Chondrocyte (in vitro differentiated cells): ENCODE measurements at regions not wholly inside any gene's neighbourhood (a gene's known extent, or its start where the extent isn't known, plus 50 kb on each side); places are given as distances from the start of the nearest gene placed in this dataset.

Source experiments
- DNase-seq: peaks from one replicate; pipeline ENCODE4 v3.0.0; 2021; ENCODE audit warnings: mixed read lengths, low spot score
- H3K27ac Mint-ChIP-seq: one replicate; pipeline ENCODE4 v1.8.0; 2021; ENCODE audit warnings: mild to moderate bottlenecking, moderate library complexity, mixed read lengths; ENCODE audit not compliant: unreplicated experiment
- H3K27me3 Mint-ChIP-seq: 2 replicates; pipeline ENCODE4 v1.8.0; 2021; ENCODE audit warnings: low read depth, mixed read lengths
- H3K36me3 Mint-ChIP-seq: 2 replicates; pipeline ENCODE4 v1.8.0; 2021; ENCODE audit warnings: low read depth, mixed read lengths
- H3K4me1 Mint-ChIP-seq: 2 replicates; pipeline ENCODE4 v1.8.0; 2021; ENCODE audit warnings: low read depth, mild to moderate bottlenecking, mixed read lengths
- H3K4me3 Mint-ChIP-seq: one replicate; pipeline ENCODE4 v1.8.0; 2021; ENCODE audit warnings: mild to moderate bottlenecking, moderate library complexity, mixed read lengths; ENCODE audit not compliant: unreplicated experiment
- H3K9me3 Mint-ChIP-seq: 2 replicates; pipeline ENCODE4 v1.8.0; 2021; ENCODE audit warnings: low read depth, mixed read lengths
- CTCF ChIP-seq: fragments of 200-600 bp; sonication (generic); IDR thresholded peaks from 2 replicates; pipeline ENCODE4 v1.5.0; 2021; ENCODE audit warnings: antibody characterized with exemption, mild to moderate bottlenecking, moderate library complexity

- TF ChIP-seq CTCF: no peak
- Mint-ChIP-seq H3K36me3 (no peaks in the 10 kb centered on the region), H3K9me3 (no peaks in the 10 kb centered on the region), H3K27ac (no peak overlapping the region), H3K4me1 (no peaks in the 10 kb centered on the region), H3K4me3 (no peak overlapping the region), H3K27me3 (peaks cover 29% of the 10 kb centered on the region)
- DNase-seq: no peak
Observed at GRCh38 chr10:92747066-92747465, 57.3 kb downstream of the HHEX start.

- Mint-ChIP-seq H3K4me1 (no peaks in the 10 kb centered on the region), H3K27ac (no peak overlapping the region), H3K27me3 (peaks cover 27% of the 10 kb centered on the region), H3K9me3 (no peaks in the 10 kb centered on the region), H3K4me3 (no peak overlapping the region), H3K36me3 (no peaks in the 10 kb centered on the region)
- TF ChIP-seq CTCF: no peak
- DNase-seq: no peak
Observed at GRCh38 chr10:92747600-92747999, 57.8 kb downstream of the HHEX start.

- H3K9me3 Mint-ChIP-seq: no peaks in the 10 kb centered on the region
- H3K4me1 Mint-ChIP-seq: no peaks in the 10 kb centered on the region
- TF ChIP-seq CTCF: no peak
- no peak overlapping the region for H3K27ac Mint-ChIP-seq
- H3K36me3 Mint-ChIP-seq: no peaks in the 10 kb centered on the region
- H3K4me3 Mint-ChIP-seq: no peak overlapping the region
- H3K27me3 Mint-ChIP-seq: peaks cover 15% of the 10 kb centered on the region
- DNase-seq: no peak
Observed at GRCh38 chr10:92750791-92751533, 61.2 kb downstream of the HHEX start.

- peaks cover 15% of the 10 kb centered on the region for H3K27me3 Mint-ChIP-seq
- no peak overlapping the region for H3K4me3 Mint-ChIP-seq
- H3K4me1 Mint-ChIP-seq: peaks cover 5% of the 10 kb centered on the region
- H3K27ac Mint-ChIP-seq: no peak overlapping the region
- H3K9me3 Mint-ChIP-seq: no peaks in the 10 kb centered on the region
- no peak for TF ChIP-seq CTCF
- no peaks in the 10 kb centered on the region for H3K36me3 Mint-ChIP-seq
- no peak for DNase-seq
Observed at GRCh38 chr10:92751534-92751811, 61.7 kb downstream of the HHEX start.

GRCh38 chr10:92751827-92752226 lies 62.1 kb downstream of the HHEX start:
- peaks cover 15% of the 10 kb centered on the region for H3K27me3 Mint-ChIP-seq
- no peak for TF ChIP-seq CTCF
- no peak overlapping the region for H3K4me3 Mint-ChIP-seq
- DNase-seq: no peak
- H3K27ac Mint-ChIP-seq: no peak overlapping the region
- H3K36me3 Mint-ChIP-seq: no peaks in the 10 kb centered on the region
- H3K4me1 Mint-ChIP-seq: peaks cover 8% of the 10 kb centered on the region
- H3K9me3 Mint-ChIP-seq: no peaks in the 10 kb centered on the region
